Uterus (tissue), 2 donors: ENCODE measurements at regions not wholly inside any gene's neighbourhood (a gene's known extent, or its start where the extent isn't known, plus 50 kb on each side); places are given as distances from the start of the nearest gene placed in this dataset.

ENCODE experiments used
- POLR2A ChIP-seq, 2 donors: fragments of 450-650 bp; IDR thresholded peaks; one replicate each; pipeline ENCODE4 v1.6.1; 2016; ENCODE audit warnings: antibody characterized with exemption in 2 of 2, mild to moderate bottlenecking in 1 of 2, moderate library complexity in 1 of 2
- TF ChIP-seq, protein P1 (sequence below), 4 experiments: fragments of 200-600 bp in 2 of 4; fragments of 450-650 bp in 2 of 4; sonication (generic) in 2 of 4; IDR thresholded peaks; one replicate each; pipeline ENCODE4 v1.5.1; 2016 to 2019; ENCODE audit warnings: antibody characterized with exemption in 4 of 4, mild to moderate bottlenecking in 2 of 4, moderate library complexity in 1 of 4

DNA sequence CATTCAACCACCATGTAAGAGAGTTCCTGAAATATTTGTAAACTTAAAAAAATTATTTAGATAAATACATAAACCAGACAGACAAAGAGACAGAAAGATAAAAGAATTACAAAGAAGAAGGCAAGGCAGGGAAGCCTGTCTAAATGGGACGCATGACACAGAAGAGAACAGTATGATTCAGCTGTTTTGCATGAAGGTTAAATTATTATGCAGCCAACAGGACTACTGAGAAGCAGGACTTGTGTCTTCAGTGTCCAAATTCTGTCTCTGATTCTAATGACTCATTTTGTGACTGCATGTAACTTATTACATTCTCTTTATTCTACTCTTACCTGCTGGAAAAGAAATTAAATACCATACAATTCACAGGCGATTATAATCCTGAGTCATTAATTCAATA is 340.4 kb upstream of the KCNMB2 start:
- TF ChIP-seq POLR2A (IDR thresholded peaks at IDR 0.05) = no peak
- TF ChIP-seq, protein P1, sequence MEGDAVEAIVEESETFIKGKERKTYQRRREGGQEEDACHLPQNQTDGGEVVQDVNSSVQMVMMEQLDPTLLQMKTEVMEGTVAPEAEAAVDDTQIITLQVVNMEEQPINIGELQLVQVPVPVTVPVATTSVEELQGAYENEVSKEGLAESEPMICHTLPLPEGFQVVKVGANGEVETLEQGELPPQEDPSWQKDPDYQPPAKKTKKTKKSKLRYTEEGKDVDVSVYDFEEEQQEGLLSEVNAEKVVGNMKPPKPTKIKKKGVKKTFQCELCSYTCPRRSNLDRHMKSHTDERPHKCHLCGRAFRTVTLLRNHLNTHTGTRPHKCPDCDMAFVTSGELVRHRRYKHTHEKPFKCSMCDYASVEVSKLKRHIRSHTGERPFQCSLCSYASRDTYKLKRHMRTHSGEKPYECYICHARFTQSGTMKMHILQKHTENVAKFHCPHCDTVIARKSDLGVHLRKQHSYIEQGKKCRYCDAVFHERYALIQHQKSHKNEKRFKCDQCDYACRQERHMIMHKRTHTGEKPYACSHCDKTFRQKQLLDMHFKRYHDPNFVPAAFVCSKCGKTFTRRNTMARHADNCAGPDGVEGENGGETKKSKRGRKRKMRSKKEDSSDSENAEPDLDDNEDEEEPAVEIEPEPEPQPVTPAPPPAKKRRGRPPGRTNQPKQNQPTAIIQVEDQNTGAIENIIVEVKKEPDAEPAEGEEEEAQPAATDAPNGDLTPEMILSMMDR (IDR thresholded peaks at IDR 0.05) = no peak
